HUES6 (cell line): ENCODE measurements at regions not wholly inside any gene's neighbourhood (a gene's known extent, or its start where the extent isn't known, plus 50 kb on each side); places are given as distances from the start of the nearest gene placed in this dataset.
"Not testable (repeated sequence)": the region's sequence is repeated elsewhere in the genome, so short reads cannot be mapped to it uniquely, and the experiment has no call there.

Experiments
- H3K27ac ChIP-seq: 2 replicates; pipeline ENCODE4 v1.7.0; 2013; ENCODE audit warnings: low read depth, mild to moderate bottlenecking, low read length, inconsistent platforms
- H3K27me3 ChIP-seq: 2 replicates; pipeline ENCODE4 v1.6.1; 2013; ENCODE audit warnings: low read length; ENCODE audit not compliant: control insufficient read depth, insufficient read depth
- H3K36me3 ChIP-seq: 2 replicates; pipeline ENCODE4 v1.6.1; 2013; ENCODE audit warnings: low read length; ENCODE audit not compliant: control insufficient read depth, insufficient read depth
- H3K4me1 ChIP-seq: 2 replicates; pipeline ENCODE4 v1.6.1; 2013; ENCODE audit warnings: low read length; ENCODE audit not compliant: control insufficient read depth, insufficient read depth
- H3K4me3 ChIP-seq: 2 replicates; pipeline ENCODE4 v1.5.1; 2013; ENCODE audit warnings: low read depth, low read length
- H3K9ac ChIP-seq: one replicate; pipeline ENCODE4 v1.6.1; 2013; ENCODE audit warnings: mild to moderate bottlenecking, low read length
- H3K9me3 ChIP-seq: 2 replicates; pipeline ENCODE4 v1.6.1; 2013; ENCODE audit warnings: low read depth, low read length; ENCODE audit not compliant: control insufficient read depth, insufficient read depth

DNA sequence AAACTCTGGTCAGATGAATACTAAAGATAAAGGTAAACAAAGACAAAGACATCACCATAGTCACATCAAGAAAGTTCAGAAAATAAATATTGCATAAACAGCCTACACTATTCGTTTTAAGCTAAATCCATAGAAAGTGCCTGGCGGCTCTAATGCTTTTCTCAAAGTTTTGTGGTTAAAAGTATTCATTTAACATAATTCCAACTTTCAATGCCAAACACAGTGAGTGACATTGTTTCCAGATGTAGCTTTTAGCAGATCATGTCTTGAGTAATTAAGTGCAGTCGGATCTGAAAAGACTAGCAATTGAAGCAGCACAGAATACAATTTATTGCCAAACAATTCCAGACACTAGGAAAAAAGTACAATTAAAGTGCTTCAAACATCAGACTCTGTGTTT, 287.1 kb upstream of the ADGRL3 start:
- H3K4me1 ChIP-seq: no peaks in the 10 kb centered on the region
- H3K9ac ChIP-seq: no peak overlapping the region
- no peak overlapping the region for H3K4me3 ChIP-seq
- no peaks in the 10 kb centered on the region for H3K27me3 ChIP-seq
- no peaks in the 10 kb centered on the region for H3K9me3 ChIP-seq
- no peak overlapping the region for H3K27ac ChIP-seq
- H3K36me3 ChIP-seq: no peaks in the 10 kb centered on the region

DNA sequence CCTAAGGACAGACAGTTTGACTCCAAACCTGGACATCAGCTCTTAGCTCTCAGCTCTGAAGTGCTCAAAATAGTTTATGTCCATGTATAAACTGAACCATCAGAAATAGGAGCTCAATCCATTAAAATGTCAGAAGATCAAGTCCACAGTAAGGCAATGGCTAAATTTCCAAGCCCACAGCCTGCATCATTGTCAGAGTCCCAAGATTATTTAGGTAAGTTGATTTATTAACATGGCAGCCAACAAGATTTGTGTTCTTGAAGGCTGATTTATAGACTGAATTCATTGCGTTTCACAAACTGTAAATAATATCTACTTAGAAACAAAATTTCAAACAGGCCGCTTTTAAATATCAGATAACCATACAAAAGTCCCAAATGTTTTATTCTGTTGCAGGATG, 286.5 kb upstream of the ADGRL3 start:
- H3K27ac ChIP-seq: no peak overlapping the region
- H3K36me3 ChIP-seq: no peaks in the 10 kb centered on the region
- H3K4me3 ChIP-seq: no peak overlapping the region
- H3K27me3 ChIP-seq: no peaks in the 10 kb centered on the region
- no peaks in the 10 kb centered on the region for H3K9me3 ChIP-seq
- no peaks in the 10 kb centered on the region for H3K4me1 ChIP-seq
- no peak overlapping the region for H3K9ac ChIP-seq

DNA sequence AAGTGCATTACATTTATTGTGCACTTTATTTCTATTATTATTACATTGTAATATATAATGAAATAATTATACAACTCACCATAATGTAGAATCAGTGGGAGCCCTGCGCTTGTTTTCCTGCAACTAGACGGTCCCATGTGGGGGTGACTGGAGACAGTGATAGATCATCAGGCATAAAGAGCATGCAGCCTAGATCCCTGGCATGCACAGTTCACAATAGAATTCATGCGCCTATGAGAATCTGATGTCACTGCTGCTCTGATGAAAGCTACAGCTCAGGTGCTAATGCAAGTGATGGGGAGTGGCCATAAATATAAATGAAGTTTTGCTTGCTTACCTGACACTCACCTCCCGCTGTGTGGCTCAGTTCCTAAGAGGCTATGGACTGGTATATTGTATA, 278.4 kb upstream of the ADGRL3 start:
- not testable (repeated sequence) for H3K9me3 ChIP-seq, H3K27ac ChIP-seq, H3K36me3 ChIP-seq, H3K27me3 ChIP-seq, H3K4me1 ChIP-seq, H3K9ac ChIP-seq, H3K4me3 ChIP-seq

DNA sequence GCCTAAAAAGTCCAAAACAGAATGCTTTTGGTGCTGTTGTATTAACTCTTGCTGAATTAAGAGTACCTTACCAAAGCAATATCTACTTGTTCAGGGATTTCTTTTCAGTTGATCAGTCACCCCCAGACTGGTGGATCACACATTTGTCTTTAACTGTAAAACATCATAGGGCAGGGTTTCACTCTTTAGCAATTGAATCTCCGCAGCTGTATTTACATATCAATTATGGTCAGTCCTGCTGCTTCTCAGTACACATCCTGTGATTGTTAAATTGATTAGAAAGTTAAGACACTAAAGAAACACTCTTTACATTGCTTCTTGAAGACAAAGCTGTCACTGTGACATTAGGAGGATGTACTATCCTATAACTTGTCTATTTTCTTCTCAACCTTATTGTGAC, 277.1 kb upstream of the ADGRL3 start:
- no peaks in the 10 kb centered on the region for H3K36me3 ChIP-seq
- H3K27me3 ChIP-seq: no peaks in the 10 kb centered on the region
- H3K4me3 ChIP-seq: no peak overlapping the region
- H3K9ac ChIP-seq: no peak overlapping the region
- H3K9me3 ChIP-seq: no peaks in the 10 kb centered on the region
- peaks cover 7% of the 10 kb centered on the region for H3K4me1 ChIP-seq
- H3K27ac ChIP-seq: no peak overlapping the region

DNA sequence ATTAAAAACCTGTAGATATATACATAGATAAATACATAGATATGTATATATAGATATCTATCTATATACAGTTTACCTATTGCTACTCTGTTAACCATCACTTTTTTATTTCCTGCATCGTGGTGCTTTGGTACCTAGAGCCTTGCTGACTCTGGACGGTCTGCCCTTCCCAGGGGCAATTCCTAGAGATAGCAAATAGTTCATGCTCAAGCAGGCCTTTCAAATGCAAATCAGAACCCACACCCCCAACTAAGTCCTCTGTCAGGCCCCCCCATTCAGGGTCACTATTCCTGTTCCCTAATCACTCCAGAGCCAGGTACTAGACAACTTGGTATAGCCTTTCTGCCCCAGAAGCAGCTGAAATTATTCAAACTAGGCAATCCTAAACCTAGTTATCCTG, 273.5 kb upstream of the ADGRL3 start:
- Histone ChIP-seq H3K27ac (no peak overlapping the region), H3K27me3 (no peaks in the 10 kb centered on the region), H3K4me3 (no peak overlapping the region), H3K36me3 (no peaks in the 10 kb centered on the region), H3K9me3 (no peaks in the 10 kb centered on the region), H3K9ac (no peak overlapping the region), H3K4me1 (peaks cover 7% of the 10 kb centered on the region)

DNA sequence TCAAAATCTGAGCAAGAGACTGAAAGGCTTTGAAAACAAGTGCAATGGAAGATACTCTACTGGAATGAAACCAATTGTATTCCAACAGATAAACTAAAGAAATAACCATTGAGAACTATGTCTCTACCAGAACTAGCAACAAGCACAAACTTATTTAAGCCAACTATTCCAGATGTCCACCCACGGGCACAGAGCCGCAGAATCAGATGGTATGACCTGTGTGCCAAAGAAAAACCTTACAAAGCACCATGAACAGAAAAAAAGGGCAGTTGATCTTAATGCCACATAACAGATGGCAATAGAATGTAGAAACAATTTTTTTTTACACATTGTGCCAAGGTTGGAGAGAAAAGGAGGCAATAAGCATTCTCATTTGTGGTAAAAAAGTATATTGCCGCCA, 269.3 kb upstream of the ADGRL3 start:
- H3K36me3 ChIP-seq: no peaks in the 10 kb centered on the region
- H3K27ac ChIP-seq: no peak overlapping the region
- no peaks in the 10 kb centered on the region for H3K9me3 ChIP-seq
- H3K4me1 ChIP-seq: no peaks in the 10 kb centered on the region
- H3K27me3 ChIP-seq: no peaks in the 10 kb centered on the region
- no peak overlapping the region for H3K9ac ChIP-seq
- no peak overlapping the region for H3K4me3 ChIP-seq

DNA sequence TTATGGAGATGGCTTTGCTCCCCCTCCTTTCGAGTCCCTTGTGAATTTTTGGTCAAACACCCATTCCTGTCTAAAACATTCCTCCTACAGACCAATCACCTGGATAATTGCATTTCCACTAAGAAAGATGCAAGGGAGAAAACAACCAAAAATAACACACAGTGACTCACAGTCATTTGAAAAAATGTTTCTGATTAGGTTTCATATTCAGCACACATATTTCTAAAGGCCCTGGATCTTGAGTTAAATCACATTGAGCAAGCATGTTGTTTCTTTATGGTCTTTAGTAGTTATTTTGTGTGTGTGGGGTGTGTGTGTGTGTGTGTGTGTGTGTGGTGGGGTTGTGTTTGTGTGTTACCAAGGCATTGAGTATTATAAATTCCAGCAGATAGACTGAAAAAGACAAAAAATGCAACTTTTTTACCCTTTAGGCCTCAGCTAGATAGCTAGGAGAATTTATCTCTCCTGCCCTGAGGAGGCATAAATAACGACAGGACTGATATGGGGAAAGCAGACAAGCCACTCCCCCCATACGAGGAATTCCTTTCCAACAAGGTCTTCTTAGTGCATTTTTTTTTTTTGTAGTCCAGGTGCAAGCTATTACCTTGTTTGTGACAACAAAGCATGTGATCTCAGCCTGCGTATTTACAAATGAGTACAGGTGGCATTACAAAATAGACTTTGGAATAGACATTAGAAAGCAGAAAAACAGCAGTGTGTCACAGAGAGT, 265.4 kb upstream of the ADGRL3 start:
- Histone ChIP-seq H3K9me3 (no peaks in the 10 kb centered on the region), H3K4me1 (no peaks in the 10 kb centered on the region), H3K27ac (no peak overlapping the region), H3K9ac (no peak overlapping the region), H3K36me3 (no peaks in the 10 kb centered on the region), H3K27me3 (no peaks in the 10 kb centered on the region), H3K4me3 (no peak overlapping the region)

DNA sequence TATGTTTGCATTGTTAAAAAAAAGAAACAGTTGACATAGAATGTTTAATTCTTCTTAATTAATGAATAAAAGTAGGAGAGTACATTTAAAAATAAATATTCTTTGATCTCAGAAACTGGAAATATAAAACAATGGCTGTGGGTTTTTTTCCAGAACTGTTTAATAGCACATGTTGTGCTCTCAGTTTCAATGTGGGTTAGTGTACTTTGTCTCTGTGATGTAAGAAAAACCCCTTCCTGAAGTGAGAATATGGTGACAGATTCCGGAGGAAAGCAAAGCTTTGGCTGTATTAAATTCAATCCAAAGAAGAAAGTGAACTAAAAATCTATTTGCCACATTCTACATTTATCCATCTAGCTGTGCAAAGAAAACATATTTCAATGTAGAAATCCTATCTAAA, 261.9 kb upstream of the ADGRL3 start:
- H3K9ac ChIP-seq: no peak overlapping the region
- H3K9me3 ChIP-seq: no peaks in the 10 kb centered on the region
- H3K4me3 ChIP-seq: no peak overlapping the region

DNA sequence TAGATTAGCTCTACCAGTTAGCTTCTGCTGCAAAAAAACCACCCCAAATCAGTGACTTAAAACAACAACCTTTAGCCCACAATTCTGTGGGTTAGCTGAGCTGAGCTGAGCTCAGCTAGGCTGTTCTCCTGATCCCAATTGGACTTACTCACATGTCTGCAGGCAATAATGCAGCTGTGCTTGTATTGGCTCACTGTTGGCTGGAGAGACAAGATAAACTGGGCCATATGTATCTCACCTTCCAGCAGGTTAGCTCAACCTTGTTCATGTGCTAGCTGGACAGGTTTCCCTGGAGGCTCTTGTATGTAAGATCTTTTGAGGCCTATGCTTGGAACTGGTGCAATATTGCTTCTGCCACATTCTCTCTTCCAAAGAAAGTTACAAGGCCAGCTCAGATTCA, 261.5 kb upstream of the ADGRL3 start:
- no peak overlapping the region for H3K9ac ChIP-seq
- no peaks in the 10 kb centered on the region for H3K4me1 ChIP-seq
- no peak overlapping the region for H3K4me3 ChIP-seq
- H3K27ac ChIP-seq: no peak overlapping the region
- H3K27me3 ChIP-seq: no peaks in the 10 kb centered on the region
- no peaks in the 10 kb centered on the region for H3K36me3 ChIP-seq
- H3K9me3 ChIP-seq: no peaks in the 10 kb centered on the region

More for the DNA sequence above, 261.9 kb upstream of the ADGRL3 start:
- no peaks in the 10 kb centered on the region for H3K4me1 ChIP-seq
- H3K36me3 ChIP-seq: no peaks in the 10 kb centered on the region
- no peak overlapping the region for H3K27ac ChIP-seq
- no peaks in the 10 kb centered on the region for H3K27me3 ChIP-seq

DNA sequence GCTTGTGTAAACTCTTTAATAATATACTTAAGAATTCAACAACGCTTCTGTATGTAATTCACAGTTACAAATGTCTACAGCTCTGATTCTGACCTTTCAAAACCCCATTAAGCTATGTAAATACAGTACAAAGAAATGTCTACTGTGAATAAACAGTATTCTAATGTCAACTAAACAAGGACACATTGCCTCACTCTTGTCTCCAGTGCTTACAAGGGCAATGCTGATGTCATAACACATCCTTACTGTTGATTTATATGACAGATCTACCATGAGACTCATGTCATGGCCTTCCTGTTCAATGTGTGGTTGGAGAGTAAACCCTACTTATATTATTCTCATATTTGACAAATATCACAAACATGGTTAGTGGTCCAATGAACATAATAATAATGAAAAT, 256.1 kb upstream of the ADGRL3 start:
- Histone ChIP-seq H3K9ac (no peak overlapping the region), H3K27ac (no peak overlapping the region), H3K4me3 (no peak overlapping the region), H3K4me1 (no peaks in the 10 kb centered on the region), H3K27me3 (no peaks in the 10 kb centered on the region), H3K9me3 (peaks cover 7% of the 10 kb centered on the region; the same call in 1 of the 2 replicates), H3K36me3 (no peaks in the 10 kb centered on the region)

DNA sequence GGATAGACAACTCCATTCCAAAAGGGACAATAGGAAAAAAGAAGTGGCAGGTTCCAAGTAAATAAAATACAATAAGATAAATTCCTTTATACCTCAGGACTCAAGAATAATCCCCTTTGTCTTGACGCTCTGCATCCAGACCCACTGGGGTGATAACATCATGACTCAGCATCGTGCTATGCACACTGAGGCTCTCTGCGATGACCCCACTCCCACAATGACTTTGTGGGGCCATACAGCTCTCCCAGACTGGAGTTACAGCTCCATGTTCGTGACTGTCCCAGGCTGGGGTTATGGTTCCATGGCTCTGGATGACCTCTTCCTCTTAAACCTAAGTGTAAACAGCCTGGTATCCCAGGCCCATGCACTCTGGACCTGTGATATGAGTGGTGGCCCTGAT, 254.5 kb upstream of the ADGRL3 start:
- H3K36me3 ChIP-seq: no peaks in the 10 kb centered on the region
- H3K9me3 ChIP-seq: peaks cover 7% of the 10 kb centered on the region; the same call in 1 of the 2 replicates
- H3K4me1 ChIP-seq: no peaks in the 10 kb centered on the region
- no peak overlapping the region for H3K4me3 ChIP-seq
- no peak overlapping the region for H3K9ac ChIP-seq
- H3K27ac ChIP-seq: no peak overlapping the region
- no peaks in the 10 kb centered on the region for H3K27me3 ChIP-seq

DNA sequence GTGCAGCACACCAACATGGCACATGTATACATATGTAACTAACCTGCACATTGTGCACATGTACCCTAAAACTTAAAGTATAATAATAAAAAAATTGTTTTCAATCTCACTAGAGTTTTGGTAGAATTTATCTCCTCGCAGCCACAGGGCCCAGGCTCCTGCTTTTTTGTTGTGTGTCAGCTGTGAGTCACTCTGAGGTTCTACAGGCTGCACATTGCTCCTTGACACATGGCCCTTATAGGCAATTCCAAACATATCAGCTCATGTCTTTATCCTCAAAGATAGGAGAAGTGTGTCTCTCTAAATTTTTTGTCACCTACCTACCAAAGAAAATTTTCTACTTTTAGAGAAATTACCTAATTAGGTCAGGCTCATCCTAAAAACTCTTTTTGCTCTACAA, 252.1 kb upstream of the ADGRL3 start:
- Histone ChIP-seq H3K4me1 (no peaks in the 10 kb centered on the region), H3K4me3 (no peak overlapping the region), H3K9ac (no peak overlapping the region), H3K9me3 (peaks cover 7% of the 10 kb centered on the region; the same call in 1 of the 2 replicates), H3K36me3 (no peaks in the 10 kb centered on the region), H3K27ac (no peak overlapping the region), H3K27me3 (no peaks in the 10 kb centered on the region)
